Spleen (tissue), 7 donors: ENCODE measurements at regions not wholly inside any gene's neighbourhood (a gene's known extent, or its start where the extent isn't known, plus 50 kb on each side); places are given as distances from the start of the nearest gene placed in this dataset.

Experiments
- POLR2A ChIP-seq, 3 donors: fragments of 450-650 bp; IDR thresholded peaks; one replicate each; pipeline ENCODE4 v1.5.1; 2017; ENCODE audit warnings: antibody characterized with exemption in 3 of 3, mild to moderate bottlenecking in 1 of 3
- POLR2AphosphoS5 ChIP-seq, 3 donors: sonication (generic); formaldehyde crosslinking; IDR thresholded peaks; one replicate each; pipeline ENCODE4 v1.5.1; 2017; ENCODE audit warnings: antibody characterized with exemption in 3 of 3
- TF ChIP-seq, protein P1 (sequence below), 11 experiments: fragments of 200-600 bp in 7 of 11; fragments of 450-650 bp in 4 of 11; sonication (generic) in 4 of 11; IDR thresholded peaks in 8 of 11; conservative IDR thresholded peaks in 3 of 11; 1 replicate in 7 of 11; 2 replicates in 4 of 11; pipeline versions ENCODE4 v1.4.0 to v1.8.0; 2016 to 2021; ENCODE audit warnings: antibody characterized with exemption in 11 of 11, inconsistent platforms in 4 of 11, mild to moderate bottlenecking in 1 of 11
- donor health status: DM: no; HTN: no; CAD: no; lungs with moderate emphysema.
- donor health status: DM: no; HTN: no; CAD: no.
- donor health status: DM: no; HTN: no; CAD: no.

- TF ChIP-seq, protein P1, sequence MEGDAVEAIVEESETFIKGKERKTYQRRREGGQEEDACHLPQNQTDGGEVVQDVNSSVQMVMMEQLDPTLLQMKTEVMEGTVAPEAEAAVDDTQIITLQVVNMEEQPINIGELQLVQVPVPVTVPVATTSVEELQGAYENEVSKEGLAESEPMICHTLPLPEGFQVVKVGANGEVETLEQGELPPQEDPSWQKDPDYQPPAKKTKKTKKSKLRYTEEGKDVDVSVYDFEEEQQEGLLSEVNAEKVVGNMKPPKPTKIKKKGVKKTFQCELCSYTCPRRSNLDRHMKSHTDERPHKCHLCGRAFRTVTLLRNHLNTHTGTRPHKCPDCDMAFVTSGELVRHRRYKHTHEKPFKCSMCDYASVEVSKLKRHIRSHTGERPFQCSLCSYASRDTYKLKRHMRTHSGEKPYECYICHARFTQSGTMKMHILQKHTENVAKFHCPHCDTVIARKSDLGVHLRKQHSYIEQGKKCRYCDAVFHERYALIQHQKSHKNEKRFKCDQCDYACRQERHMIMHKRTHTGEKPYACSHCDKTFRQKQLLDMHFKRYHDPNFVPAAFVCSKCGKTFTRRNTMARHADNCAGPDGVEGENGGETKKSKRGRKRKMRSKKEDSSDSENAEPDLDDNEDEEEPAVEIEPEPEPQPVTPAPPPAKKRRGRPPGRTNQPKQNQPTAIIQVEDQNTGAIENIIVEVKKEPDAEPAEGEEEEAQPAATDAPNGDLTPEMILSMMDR (IDR thresholded peaks at IDR 0.05 in 8 of 11, conservative IDR thresholded peaks at IDR 0.05 in 3 of 11) = no peak
- no peak for TF ChIP-seq POLR2AphosphoS5 (IDR thresholded peaks at IDR 0.05)
- no peak for TF ChIP-seq POLR2A (IDR thresholded peaks at IDR 0.05)
Measured at GRCh38 chr3:24595796-24596195, 101.1 kb upstream of the THRB start.
